ENCODE measurements at regions not wholly inside any gene's neighbourhood (a gene's known extent, or its start where the extent isn't known, plus 50 kb on each side); places are given as distances from the start of the nearest gene placed in this dataset.

GRCh38 chr1:243924588-243925349 is 74.7 kb upstream of the AKT3 start:
- no peak for DNase-seq (ENCODE audit: low read depth)
- no peak for TF ChIP-seq CTCF (conservative IDR thresholded peaks at IDR 0.05; ENCODE audit: low read depth, low read length)
- no peak overlapping the region for H3K4me3 ChIP-seq (ENCODE audit: low read length)

- no peak for DNase-seq (ENCODE audit: low read depth)
- TF ChIP-seq CTCF (conservative IDR thresholded peaks at IDR 0.05; ENCODE audit: low read depth, low read length) = no peak
- no peak overlapping the region for H3K4me3 ChIP-seq (ENCODE audit: low read length)
Measured at GRCh38 chr1:243924188-243924587, 74.1 kb upstream of the AKT3 start.

- TF ChIP-seq CTCF (conservative IDR thresholded peaks at IDR 0.05; ENCODE audit: low read depth, low read length) = no peak
- no peak overlapping the region for H3K4me3 ChIP-seq (ENCODE audit: low read length)
- no peak for DNase-seq (ENCODE audit: low read depth)
Measured at GRCh38 chr1:243923292-243924171, 73.5 kb upstream of the AKT3 start.

GRCh38 chr1:243921111-243921510 is 71.1 kb upstream of the AKT3 start:
- no peak for DNase-seq (ENCODE audit: low read depth)
- no peak for TF ChIP-seq CTCF (conservative IDR thresholded peaks at IDR 0.05; ENCODE audit: low read depth, low read length)
- no peak overlapping the region for H3K4me3 ChIP-seq (ENCODE audit: low read length)

DNA sequence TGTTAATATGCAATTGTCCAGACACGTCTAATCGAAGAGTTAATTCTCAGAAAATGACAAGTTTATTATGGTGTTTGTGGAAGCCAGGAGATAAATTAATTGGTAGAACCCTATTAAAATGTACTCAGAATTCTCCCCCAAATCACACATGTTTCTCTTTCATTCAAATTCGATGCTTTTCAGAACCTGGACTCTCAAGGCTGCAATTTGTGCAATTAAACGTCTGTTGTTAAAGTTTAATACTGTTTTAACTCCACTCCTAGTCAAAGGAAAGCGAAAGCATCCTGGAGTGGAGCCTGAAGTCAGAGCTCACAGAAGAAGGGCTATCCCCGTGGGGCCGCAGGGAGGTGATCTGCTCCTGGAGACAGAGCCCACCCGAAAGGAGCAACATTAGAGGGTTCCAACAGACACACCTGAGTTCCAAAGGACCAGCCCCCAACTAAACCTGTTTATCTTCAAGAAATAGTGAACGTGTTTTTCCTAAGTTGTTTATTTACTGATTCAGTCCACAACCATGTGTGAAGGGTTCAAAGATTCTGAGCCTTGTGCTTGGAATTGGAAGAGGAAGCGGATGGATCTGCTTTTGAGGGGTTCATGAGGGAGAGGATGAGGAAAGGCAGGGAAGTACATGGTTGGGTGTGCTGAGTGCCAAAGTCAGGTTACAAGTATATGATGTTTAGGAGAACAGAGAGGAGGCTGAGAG is 68.0 kb upstream of the AKT3 start:
- no peak for TF ChIP-seq CTCF (conservative IDR thresholded peaks at IDR 0.05; ENCODE audit: low read depth, low read length)
- DNase-seq (ENCODE audit: low read depth) = no peak
- H3K4me3 ChIP-seq (ENCODE audit: low read length) = peak overlapping the region; percentile 55

DNA sequence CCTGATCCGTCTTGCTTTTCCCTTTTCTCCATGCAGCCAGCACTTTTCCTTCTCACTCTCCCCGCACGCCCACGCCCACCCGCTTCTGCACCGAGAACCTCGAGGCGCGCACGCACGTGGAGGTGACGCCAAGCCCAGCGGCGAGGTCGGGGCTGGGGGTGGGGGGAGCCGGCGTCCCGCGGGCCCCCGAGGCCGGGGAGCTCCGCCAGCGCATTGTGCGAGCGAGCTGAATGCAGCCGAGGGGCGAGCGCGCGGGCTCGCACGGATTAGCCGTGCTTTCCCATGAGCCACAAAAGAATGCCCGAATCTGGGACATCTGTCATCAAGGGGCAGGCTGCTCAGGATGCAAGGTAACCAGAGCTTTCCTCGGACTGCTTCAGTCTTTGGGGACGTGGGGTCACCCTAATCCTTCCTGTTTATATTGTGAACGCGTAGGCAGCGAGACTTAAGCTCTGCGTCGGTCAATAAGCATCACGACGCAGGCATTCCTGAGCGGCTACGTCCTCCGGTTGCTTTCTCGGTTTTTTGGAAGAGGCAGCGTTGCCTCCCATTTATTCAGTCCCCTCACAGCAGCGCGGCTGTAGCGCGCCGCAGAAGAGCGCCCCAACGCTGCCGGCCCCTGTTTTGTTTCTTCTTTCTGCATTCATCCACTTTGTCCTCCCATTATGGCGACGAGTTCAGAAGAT is 67.3 kb upstream of the AKT3 start:
- DNase-seq (ENCODE audit: low read depth) = peak; percentile 98
- TF ChIP-seq CTCF (conservative IDR thresholded peaks at IDR 0.05; ENCODE audit: low read depth, low read length) = peak; percentile 21

More for the DNA sequence above, 67.3 kb upstream of the AKT3 start:
- peak overlapping the region; percentile 55 for H3K4me3 ChIP-seq (ENCODE audit: low read length)

Measured in retinal pigment epithelial cell (primary cell).